Fibroblast of peridontal ligament (primary cell): ENCODE measurements at regions not wholly inside any gene's neighbourhood (a gene's known extent, or its start where the extent isn't known, plus 50 kb on each side); places are given as distances from the start of the nearest gene placed in this dataset.

Source experiments
- DNase-seq: peaks from one replicate; pipeline ENCODE4 v3.0.0-alpha.2; 2010; ENCODE audit errors: extremely low read depth

GRCh38 chr9:78860801-78861475 lies 564.0 kb downstream of the PSAT1 start:
- peak; percentile 59 for DNase-seq

GRCh38 chr9:78863531-78863930 lies 566.6 kb downstream of the PSAT1 start:
- DNase-seq, result no peak

- no peak for DNase-seq
Observed at GRCh38 chr9:78865737-78866136, 568.8 kb downstream of the PSAT1 start.

- DNase-seq, result peak; percentile 91
Observed at GRCh38 chr9:78866207-78867132, 569.5 kb downstream of the PSAT1 start.

- no peak for DNase-seq
Observed at GRCh38 chr9:78871086-78871451, 574.1 kb downstream of the PSAT1 start.

- DNase-seq, result peak; percentile 86
Observed at GRCh38 chr9:78871452-78872331, 574.8 kb downstream of the PSAT1 start.

- DNase-seq, result no peak
Observed at GRCh38 chr9:78874061-78874460, 577.1 kb downstream of the PSAT1 start.

GRCh38 chr9:78879324-78880100 lies 582.6 kb downstream of the PSAT1 start:
- DNase-seq, result no peak

GRCh38 chr9:78881295-78881694 lies 584.4 kb downstream of the PSAT1 start:
- DNase-seq, result no peak

- DNase-seq, result no peak
Observed at GRCh38 chr9:78882481-78882880, 585.6 kb downstream of the PSAT1 start.

GRCh38 chr9:78884611-78885150 lies 587.8 kb downstream of the PSAT1 start:
- no peak for DNase-seq

GRCh38 chr9:78892182-78892581 lies 595.3 kb downstream of the PSAT1 start:
- no peak for DNase-seq

- DNase-seq, result no peak
Observed at GRCh38 chr9:78892769-78893168, 595.8 kb downstream of the PSAT1 start.

GRCh38 chr9:78893774-78894401 lies 597.0 kb downstream of the PSAT1 start:
- DNase-seq, result peak; percentile 51

- DNase-seq, result no peak
Observed at GRCh38 chr9:78896479-78896878, 599.6 kb downstream of the PSAT1 start.

- no peak for DNase-seq
Observed at GRCh38 chr9:78898234-78898633, 601.3 kb downstream of the PSAT1 start.

GRCh38 chr9:78899006-78899405 lies 602.1 kb downstream of the PSAT1 start:
- no peak for DNase-seq

- DNase-seq, result peak; percentile 72
Observed at GRCh38 chr9:78900500-78900899, 603.6 kb downstream of the PSAT1 start.

- DNase-seq, result no peak
Observed at GRCh38 chr9:78902051-78902450, 605.1 kb downstream of the PSAT1 start.

- DNase-seq, result no peak
Observed at GRCh38 chr9:78903581-78903980, 606.7 kb downstream of the PSAT1 start.

- no peak for DNase-seq
Observed at GRCh38 chr9:78904686-78905085, 607.8 kb downstream of the PSAT1 start.
